GM18870 (cell line): ENCODE measurements at regions not wholly inside any gene's neighbourhood (a gene's known extent, or its start where the extent isn't known, plus 50 kb on each side); places are given as distances from the start of the nearest gene placed in this dataset.

Source experiments
- ATAC-seq: cut with Tn5 transposase; IDR thresholded peaks from one replicate; pipeline ENCODE4 v1.9.1; 2021; ENCODE audit warnings: moderate library complexity; ENCODE audit not compliant: unreplicated experiment

GRCh38 chr3:99016452-99016851, 115.0 kb upstream of the DCBLD2 start:
- no peak for ATAC-seq

DNA sequence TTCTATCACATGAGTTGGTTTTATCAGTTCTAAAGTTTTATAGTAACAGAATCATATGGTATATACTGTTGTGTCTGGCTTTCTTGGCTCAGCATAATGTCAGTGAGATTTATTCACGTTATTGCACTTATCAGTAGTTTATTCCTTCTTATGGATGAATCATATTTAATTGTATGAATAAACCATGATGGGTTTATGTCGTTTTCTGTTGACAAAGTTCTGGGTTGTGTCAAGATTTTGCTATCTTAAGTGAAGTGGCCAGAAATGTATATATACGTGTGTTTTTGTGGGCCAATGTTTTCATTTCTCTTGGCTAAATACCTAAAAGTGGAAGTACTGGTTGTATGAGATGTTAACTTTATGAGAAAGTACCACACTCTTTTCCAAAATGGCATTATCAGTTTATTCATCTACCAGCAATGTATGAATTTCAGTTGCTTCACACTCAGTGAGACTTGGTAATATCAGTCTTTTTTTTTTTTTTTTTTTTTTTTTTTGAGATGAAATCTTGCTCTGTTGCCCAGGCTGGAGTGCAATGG, 112.4 kb upstream of the DCBLD2 start:
- no peak for ATAC-seq

GRCh38 chr3:99013077-99013476, 111.6 kb upstream of the DCBLD2 start:
- no peak for ATAC-seq

DNA sequence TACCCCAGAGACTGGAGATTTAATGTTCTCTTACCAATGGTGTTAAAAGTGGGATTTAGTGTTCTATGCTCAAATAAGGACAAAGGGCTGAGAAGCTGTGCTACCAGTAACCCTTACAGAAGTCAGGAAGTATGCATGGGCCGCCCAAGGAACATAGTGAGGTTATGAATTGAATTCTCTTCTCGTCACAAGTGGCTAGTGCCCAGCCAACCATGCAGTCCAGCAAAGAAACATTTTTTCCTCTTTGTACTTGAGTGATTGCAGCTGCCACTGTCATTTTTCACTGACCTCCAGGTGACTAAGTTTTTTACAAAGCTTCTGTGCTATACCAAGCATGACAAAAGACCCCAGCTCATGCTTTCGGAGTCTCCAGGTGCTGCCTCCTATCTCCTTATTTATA, 110.6 kb upstream of the DCBLD2 start:
- ATAC-seq = peak; percentile 80

DNA sequence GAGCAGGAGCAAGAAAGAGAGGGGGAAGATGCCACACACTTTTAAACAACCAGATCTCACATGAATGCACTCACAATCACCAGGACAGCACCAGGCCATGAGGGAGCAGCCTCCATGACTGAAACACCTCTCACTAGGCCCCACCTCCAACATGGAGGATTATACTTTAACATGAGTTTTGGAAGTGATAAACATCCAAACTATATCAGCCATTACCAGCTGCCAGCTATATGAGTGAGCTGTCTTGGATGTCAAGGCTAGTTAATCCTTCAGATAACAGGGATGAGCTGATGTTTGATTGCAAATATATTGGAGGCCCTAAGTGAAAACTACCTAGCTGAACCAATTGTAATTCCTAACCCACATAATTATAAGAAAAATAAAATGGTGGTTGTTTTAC, 108.4 kb upstream of the DCBLD2 start:
- no peak for ATAC-seq

- ATAC-seq = no peak
Observed at GRCh38 chr3:99006686-99007085, 105.2 kb upstream of the DCBLD2 start.

DNA sequence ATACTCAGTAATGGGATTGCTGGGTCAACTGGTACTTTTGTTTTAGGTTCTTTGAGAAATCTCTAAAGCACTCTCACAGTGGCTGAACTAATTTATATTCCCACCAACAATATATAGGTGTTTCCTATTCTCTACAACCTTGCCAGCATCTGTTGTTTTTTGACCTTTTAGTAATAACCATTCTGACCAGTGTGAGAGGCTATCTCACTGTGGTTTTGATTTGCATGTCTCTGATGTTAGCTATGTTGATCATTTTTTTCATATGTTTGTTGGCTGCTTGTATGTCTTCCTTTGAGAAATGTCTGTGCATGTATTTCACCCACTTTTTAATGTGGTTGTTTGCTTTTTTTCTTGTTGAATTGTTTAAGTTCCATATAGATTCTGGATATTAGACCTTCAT, 98.2 kb upstream of the DCBLD2 start:
- ATAC-seq = no peak

DNA sequence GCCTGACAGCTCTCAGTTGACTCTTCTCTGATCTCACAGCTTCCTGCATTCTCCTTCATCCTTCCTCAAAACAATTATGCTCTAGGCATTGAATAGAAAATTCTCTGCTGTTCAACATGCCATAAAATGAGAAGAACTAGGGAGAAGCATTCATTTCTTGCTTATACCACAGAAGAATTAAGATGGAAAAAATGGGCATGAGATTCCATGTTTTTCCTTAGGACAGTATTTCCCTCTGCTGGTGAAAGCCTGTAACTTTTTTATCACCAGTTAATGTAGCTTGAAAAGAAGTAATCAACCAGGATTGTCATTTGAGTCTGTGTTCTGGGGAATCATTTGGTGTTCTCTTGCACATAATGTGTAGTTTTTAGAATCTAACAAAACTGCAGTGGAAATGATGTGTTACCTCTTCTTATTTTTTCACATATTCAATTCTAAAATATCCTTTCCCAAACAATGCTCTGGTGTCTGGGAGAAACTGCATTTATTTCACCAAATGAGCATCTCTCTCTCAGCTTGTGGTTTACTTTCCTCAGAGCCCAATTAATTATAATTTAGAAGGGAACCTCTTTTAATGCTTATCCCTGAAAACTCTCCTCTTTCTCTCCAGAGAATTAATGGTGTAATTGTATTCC, 92.8 kb upstream of the DCBLD2 start:
- no peak for ATAC-seq

DNA sequence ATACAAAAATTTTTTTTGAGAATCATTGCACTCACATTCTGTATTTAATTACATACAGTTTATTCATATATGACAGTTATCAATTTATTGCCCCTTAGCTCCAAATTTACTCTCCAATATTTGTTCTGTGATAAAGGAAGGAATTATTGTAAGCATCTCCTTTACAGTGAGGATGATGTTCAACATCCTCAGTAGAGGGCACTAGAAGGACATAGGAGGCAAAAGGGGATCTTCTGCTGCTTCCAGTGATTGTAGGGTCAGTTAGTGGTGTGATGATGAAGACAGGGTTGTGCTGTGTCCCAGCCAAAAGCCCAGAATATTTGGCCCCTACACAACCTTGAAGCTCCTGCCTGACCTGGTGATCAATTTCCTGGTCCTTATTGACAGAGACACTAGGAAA, 89.9 kb upstream of the DCBLD2 start:
- no peak for ATAC-seq

DNA sequence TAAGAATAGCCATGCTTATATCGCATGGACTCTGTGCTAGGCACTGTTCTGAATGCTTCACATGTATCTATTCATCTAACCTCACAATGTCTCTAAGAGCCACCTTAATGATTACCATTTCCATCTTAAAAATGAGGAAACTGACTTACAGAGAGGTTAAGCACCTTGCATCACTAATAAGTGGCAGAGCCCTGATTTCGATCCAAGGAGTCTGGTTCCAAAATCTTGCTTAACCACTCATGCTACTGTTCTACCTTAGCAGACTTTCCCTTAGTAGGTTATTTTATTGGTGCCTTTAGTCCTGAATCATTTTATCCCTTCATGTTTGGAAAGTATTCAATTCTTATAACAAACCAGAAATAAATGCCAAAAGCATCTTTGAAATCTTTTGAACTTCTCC, 89.2 kb upstream of the DCBLD2 start:
- ATAC-seq = no peak

GRCh38 chr3:98986073-98986472, 84.6 kb upstream of the DCBLD2 start:
- ATAC-seq = no peak

DNA sequence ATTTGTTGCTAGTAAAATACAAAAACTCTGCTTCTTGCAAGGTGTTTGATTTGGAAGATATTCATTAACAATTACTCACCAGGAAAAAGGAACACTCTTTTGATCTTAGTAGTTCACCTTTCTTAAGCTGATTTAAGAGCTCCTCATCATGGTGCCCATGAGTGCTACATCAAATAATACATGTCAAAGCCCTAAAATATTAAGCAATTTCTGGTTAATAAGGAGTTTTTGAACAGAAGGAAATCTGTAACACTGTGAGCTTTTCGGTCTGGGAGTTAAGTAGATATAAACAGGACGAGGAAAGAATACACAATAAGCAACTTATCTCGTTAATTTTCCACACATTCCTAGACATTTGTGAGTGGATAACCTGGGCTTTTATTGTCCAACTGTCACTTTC, 83.9 kb upstream of the DCBLD2 start:
- ATAC-seq = no peak

DNA sequence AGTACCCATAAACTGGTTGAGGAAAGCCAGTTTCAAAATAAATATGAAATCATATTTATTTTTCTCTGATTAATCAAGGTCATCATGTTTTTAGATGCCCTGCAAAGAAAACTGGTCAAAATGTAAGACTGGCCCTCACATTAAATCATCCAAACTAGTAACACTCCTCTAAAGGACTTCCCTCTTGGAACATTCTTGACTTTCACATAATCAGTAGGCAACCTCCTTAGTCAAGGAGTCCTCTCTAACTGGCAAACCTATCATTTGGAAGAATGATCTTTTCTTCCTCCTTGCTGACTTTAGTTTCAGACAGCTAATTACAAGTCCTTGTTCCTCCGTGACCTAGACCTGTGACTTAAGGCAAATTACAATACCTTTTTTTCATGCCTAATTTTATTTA, 82.5 kb upstream of the DCBLD2 start:
- no peak for ATAC-seq

- ATAC-seq = no peak
Observed at GRCh38 chr3:98982351-98982750, 80.9 kb upstream of the DCBLD2 start.

DNA sequence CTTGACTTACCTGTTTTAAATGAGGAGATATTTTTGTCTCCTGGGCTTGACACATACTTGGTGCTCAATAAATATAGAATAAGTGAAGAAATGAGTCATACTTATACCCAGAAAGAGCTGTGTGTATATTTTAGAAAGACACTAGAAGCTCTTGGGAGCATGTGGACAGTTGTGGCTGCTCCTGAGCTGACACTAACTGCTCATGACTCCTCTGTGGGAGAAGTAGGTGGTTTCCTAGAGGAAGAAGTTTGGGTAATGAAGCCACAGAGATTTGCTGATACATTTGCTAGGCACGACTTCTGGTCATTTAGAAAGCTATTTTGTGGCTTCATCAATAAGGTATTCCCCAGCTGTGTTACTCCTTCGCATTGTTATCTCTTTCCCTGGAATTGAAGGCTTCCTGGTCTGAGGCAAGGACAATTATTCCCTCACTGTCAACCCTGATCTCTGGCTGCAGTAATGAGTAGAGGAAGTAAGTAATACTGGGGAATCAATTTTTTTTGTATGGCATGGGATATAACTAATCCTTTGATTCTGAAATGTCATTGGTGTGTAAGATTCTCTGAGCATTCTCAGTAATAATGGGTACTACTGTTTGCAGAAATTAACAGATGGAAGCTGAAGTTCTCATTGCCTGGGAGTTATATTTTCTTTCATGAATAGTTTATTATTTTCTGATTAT, 79.6 kb upstream of the DCBLD2 start:
- peak; percentile 94 for ATAC-seq

DNA sequence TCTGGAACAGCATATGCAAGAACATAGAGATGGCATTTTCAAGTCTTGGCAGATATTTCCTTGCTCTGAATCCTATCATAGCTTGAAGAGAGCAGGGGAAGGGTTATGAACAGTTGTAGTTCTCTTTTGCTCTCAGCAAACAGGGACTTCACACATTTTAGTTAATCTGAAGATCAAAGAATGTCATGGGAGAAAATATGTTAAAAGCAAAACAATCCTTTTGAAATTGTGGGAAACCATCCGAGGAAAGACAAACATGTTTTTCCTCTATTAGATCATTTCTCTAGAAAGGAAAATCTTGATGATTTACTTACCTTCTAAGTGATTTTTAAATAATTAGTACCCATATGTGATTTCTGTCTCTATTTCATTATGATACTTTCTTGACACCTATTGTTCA, 77.8 kb upstream of the DCBLD2 start:
- no peak for ATAC-seq

GRCh38 chr3:98978068-98978811, 76.7 kb upstream of the DCBLD2 start:
- no peak for ATAC-seq

DNA sequence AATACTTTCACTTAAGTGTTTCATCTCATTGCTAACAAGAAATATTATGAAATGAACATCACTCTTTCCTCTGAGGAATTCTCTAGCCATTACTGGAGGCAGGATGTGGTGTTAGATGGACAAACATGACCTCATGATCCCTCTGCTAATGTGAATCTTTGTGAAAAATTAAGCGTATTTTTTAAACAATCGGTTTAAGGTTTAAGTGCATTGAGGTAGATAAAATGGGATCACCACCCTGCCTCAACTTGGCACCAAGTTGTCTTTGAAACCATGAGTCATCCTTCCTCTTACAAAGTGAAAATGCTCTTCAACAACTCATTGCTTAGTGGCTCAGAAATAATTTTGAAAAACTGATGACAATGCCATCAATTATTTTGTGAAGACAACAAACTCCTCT, 76.0 kb upstream of the DCBLD2 start:
- ATAC-seq = no peak

DNA sequence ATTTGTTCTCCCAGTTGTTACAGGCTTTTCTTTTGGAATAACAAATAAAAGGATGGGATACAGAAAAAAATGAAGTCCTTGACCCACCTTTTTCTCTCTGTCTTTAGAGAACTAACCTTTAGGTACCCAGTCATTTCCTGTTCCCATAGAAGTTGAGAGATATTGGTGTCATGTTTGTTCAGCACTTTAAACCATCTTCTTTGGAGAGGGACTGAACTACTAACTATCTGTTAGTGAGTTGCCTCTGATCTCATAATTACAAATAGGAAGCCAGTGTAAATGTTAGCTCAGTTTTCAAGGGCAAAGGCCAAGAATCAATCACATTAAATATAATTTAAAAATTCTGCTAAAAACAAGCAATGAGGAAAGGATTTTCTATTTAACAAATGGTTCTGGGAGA, 72.9 kb upstream of the DCBLD2 start:
- ATAC-seq = no peak

DNA sequence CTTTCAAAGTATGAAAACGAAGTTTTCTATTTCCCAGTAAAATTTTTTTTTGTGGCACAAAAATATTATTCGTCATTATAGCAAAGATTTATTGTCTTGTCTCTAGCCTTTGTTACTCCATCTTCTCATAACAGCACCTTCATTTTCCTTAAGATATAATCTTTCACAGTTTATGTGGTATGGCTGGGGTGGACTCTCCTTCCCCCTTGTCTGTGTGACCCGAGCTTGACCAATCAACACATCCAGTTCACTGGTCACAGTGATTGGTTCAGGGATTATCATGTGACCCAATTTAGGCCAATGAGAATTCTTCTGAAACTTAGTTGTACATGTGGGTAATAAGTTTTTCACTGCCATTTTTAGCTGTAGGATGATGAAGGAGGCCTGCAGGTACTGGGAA, 71.2 kb upstream of the DCBLD2 start:
- no peak for ATAC-seq

DNA sequence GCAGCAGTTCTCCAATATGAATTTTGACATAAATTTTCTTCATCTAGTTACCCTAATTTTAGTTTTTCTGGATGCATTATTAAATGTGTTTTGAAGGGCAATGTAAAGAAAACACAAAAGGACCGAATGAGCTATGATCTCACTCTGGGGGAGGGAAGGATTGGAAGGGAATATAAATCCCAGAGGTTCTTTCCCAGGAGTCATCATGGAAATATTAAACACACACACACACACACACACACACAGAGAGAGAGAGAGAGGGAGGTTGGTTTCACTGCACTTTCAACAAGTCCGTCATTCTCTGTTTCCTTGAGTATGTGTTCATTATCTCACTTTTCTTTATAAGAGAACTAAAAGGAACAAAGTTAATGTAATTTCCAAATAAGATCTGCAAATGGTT, 70.7 kb upstream of the DCBLD2 start:
- ATAC-seq = no peak

DNA sequence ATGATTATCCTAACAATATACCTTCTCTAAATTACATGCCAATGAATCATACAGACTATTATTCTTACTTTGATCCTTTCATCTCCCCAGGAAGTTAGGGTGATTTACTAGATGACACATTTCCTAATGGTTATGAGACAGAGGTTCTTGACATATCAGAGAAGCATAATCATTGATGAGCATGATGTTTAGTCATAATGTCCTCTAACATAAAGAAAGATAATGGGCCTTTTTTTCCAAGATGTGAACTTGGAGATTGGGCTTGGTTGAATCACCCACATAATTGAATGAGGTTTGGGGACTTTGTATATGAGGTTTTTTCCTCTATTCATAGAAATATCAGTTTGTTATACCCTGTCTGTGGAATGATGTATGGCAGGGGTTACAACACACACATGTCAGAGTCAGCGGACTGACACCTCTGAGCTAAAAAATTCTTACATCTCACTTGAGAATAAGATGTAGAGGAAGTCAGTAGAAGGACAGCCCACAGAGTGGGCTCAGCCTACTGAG, 69.7 kb upstream of the DCBLD2 start:
- no peak for ATAC-seq
